OCI-LY7 (cell line): ENCODE measurements at regions not wholly inside any gene's neighbourhood (a gene's known extent, or its start where the extent isn't known, plus 50 kb on each side); places are given as distances from the start of the nearest gene placed in this dataset.
"Not testable (repeated sequence)": the region's sequence is repeated elsewhere in the genome, so short reads cannot be mapped to it uniquely, and the experiment has no call there.

ENCODE experiments used
- BruUV-seq: library from RNA; stranded (reverse); fragments of 400-500 nt; replicated peaks from 2 replicates; lab custom pipeline; 2021; lab: Mats Ljungman, UMichigan
- CTCF ChIA-PET: fragments of 300-600 bp; sonication (Branson Sonifier 250); formaldehyde crosslinking; loops from one replicate; lab custom pipeline; 2022; ENCODE audit warnings: antibody characterized with exemption; ENCODE audit not compliant: unreplicated experiment; lab: Charles Lee
- POLR2A ChIA-PET: fragments of 300-600 bp; sonication (Branson Sonifier 250); formaldehyde crosslinking; loops from one replicate; lab custom pipeline; 2022; ENCODE audit warnings: antibody characterized with exemption; lab: Charles Lee
- DNase-seq: peaks from one replicate; pipeline ENCODE4 v3.0.0-alpha.2; 2015; ENCODE audit warnings: low spot score
- H2AFZ ChIP-seq: fragments of 200-600 bp; sonication (generic), shearing (Covaris generic); 2 replicates; pipeline ENCODE4 v1.6.1; 2014; ENCODE audit warnings: mild to moderate bottlenecking, antibody characterized with exemption, low read length, moderate library complexity
- H3K27ac ChIP-seq: fragments of 200-600 bp; sonication (generic); 2 replicates; pipeline ENCODE4 v1.5.1; 2014; ENCODE audit warnings: mixed run types, low read depth, mild to moderate bottlenecking, moderate library complexity, low read length, inconsistent platforms; ENCODE audit not compliant: poor library complexity, severe bottlenecking
- H3K36me3 ChIP-seq: fragments of 200-600 bp; sonication (generic); 2 replicates; pipeline ENCODE4 v1.6.1; 2014; ENCODE audit warnings: mild to moderate bottlenecking, antibody characterized with exemption, low read length, moderate library complexity, mixed read lengths; ENCODE audit not compliant: insufficient read depth
- H3K4me1 ChIP-seq: fragments of 200-600 bp; sonication (generic); 2 replicates; pipeline ENCODE4 v1.5.1; 2014; ENCODE audit warnings: mild to moderate bottlenecking, low read length; ENCODE audit not compliant: insufficient read depth, poor library complexity, severe bottlenecking
- H3K4me2 ChIP-seq: fragments of 200-600 bp; sonication (generic); 2 replicates; pipeline ENCODE4 v1.6.1; 2014; ENCODE audit warnings: mild to moderate bottlenecking, low read length
- H3K4me3 ChIP-seq: fragments of 200-600 bp; sonication (generic); 2 replicates; pipeline ENCODE4 v1.5.1; 2014; ENCODE audit warnings: mild to moderate bottlenecking, low read depth, low read length; ENCODE audit not compliant: poor library complexity, severe bottlenecking
- H3K79me2 ChIP-seq: fragments of 200-600 bp; sonication (generic); 2 replicates; pipeline ENCODE4 v1.6.1; 2016; ENCODE audit warnings: low read depth, mild to moderate bottlenecking, low read length, moderate library complexity, mixed read lengths; ENCODE audit not compliant: insufficient read depth
- H3K9me2 ChIP-seq: fragments of 200-600 bp; sonication (generic); 2 replicates; pipeline ENCODE4 v1.6.1; 2016; ENCODE audit warnings: mild to moderate bottlenecking, low read length, mixed read lengths; ENCODE audit not compliant: insufficient read depth
- H3K9me3 ChIP-seq: fragments of 200-600 bp; sonication (generic); 2 replicates; pipeline ENCODE4 v1.6.1; 2014; ENCODE audit warnings: mild to moderate bottlenecking, mixed run types, low read length, mixed read lengths
- H4K20me1 ChIP-seq: fragments of 200-600 bp; sonication (generic); 2 replicates; pipeline ENCODE4 v1.6.1; 2014; ENCODE audit warnings: mild to moderate bottlenecking, antibody characterized with exemption, low read length, moderate library complexity, mixed read lengths; ENCODE audit not compliant: insufficient read depth
- EZH2phosphoT487 ChIP-seq: fragments of 200-600 bp; sonication (generic); IDR thresholded peaks from 2 replicates; pipeline ENCODE4 v1.6.1; 2018; ENCODE audit warnings: low read depth, borderline replicate concordance, mild to moderate bottlenecking, mixed run types, antibody characterized with exemption, low read length, moderate library complexity, mixed read lengths
- intact Hi-C: fragments of 100-400 bp; cut with micrococcal nuclease; formaldehyde crosslinking; loops from one replicate; pipeline ENCODE4 v1.10.0; 2022; ENCODE audit not compliant: unreplicated experiment
- TF ChIP-seq, protein P1 (sequence below): fragments of 200-600 bp; sonication (generic); conservative IDR thresholded peaks from 2 replicates; pipeline ENCODE4 v1.5.1; 2014; ENCODE audit warnings: mild to moderate bottlenecking, antibody characterized with exemption, low read length, moderate library complexity, mixed read lengths

DNA sequence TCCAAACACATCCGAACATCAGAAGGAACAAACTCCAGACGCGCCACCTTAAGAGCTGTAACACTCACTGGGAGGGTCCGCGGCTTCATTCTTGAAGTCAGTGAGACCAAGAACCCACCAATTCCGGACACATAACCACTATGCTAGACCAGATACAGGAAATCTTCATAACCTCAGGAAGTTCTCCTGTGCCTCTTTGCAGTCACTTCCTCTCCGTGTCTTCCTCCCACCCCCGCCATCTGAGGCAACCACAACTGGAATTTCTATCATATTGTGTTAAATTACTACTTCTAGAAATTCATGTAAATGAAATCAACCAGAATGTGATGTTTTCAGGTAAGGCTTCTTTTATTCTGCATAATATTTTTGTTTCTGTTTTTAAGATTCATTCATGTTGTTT lies 631.0 kb upstream of the NXPH2 start:
- Histone ChIP-seq H3K27ac (no peak overlapping the region), H3K4me2 (no peak overlapping the region), H3K9me2 (no peaks in the 10 kb centered on the region), H3K79me2 (no peaks in the 10 kb centered on the region), H3K9me3 (no peaks in the 10 kb centered on the region), H3K36me3 (no peaks in the 10 kb centered on the region), H3K4me3 (no peak overlapping the region), H4K20me1 (no peaks in the 10 kb centered on the region), H2AFZ (no peak overlapping the region), H3K4me1 (no peaks in the 10 kb centered on the region)
- no TSS peak for BruUV-seq
- TF ChIP-seq EZH2phosphoT487: no peak
- TF ChIP-seq, protein P1, sequence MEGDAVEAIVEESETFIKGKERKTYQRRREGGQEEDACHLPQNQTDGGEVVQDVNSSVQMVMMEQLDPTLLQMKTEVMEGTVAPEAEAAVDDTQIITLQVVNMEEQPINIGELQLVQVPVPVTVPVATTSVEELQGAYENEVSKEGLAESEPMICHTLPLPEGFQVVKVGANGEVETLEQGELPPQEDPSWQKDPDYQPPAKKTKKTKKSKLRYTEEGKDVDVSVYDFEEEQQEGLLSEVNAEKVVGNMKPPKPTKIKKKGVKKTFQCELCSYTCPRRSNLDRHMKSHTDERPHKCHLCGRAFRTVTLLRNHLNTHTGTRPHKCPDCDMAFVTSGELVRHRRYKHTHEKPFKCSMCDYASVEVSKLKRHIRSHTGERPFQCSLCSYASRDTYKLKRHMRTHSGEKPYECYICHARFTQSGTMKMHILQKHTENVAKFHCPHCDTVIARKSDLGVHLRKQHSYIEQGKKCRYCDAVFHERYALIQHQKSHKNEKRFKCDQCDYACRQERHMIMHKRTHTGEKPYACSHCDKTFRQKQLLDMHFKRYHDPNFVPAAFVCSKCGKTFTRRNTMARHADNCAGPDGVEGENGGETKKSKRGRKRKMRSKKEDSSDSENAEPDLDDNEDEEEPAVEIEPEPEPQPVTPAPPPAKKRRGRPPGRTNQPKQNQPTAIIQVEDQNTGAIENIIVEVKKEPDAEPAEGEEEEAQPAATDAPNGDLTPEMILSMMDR: no peak
- POLR2A ChIA-PET: no interaction called here
- no peak for DNase-seq
- intact Hi-C loops: no loop called here
- CTCF ChIA-PET: no interaction called here

DNA sequence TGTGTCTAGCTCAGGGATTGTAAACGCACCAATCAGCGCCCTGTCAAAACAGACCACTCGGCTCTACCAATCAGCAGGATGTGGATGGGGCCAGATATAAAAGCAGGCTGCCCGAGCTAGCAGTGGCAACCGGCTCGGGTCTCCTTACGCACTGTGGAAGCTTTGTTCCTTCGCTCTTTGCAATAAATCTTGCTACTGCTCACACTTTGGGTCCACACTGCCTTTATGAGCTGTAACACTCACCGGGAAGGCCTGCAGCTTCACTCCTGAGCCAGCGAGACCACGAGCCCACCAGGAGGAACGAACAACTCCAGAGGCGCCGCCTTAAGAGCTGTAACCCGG lies 630.6 kb upstream of the NXPH2 start:
- CTCF ChIA-PET, H4K20me1 ChIP-seq, H3K36me3 ChIP-seq, POLR2A ChIA-PET, H3K4me3 ChIP-seq, H3K79me2 ChIP-seq, H2AFZ ChIP-seq, intact Hi-C loops, DNase-seq, H3K4me2 ChIP-seq, H3K27ac ChIP-seq, H3K9me2 ChIP-seq, BruUV-seq, H3K9me3 ChIP-seq, H3K4me1 ChIP-seq: not testable (repeated sequence)

DNA sequence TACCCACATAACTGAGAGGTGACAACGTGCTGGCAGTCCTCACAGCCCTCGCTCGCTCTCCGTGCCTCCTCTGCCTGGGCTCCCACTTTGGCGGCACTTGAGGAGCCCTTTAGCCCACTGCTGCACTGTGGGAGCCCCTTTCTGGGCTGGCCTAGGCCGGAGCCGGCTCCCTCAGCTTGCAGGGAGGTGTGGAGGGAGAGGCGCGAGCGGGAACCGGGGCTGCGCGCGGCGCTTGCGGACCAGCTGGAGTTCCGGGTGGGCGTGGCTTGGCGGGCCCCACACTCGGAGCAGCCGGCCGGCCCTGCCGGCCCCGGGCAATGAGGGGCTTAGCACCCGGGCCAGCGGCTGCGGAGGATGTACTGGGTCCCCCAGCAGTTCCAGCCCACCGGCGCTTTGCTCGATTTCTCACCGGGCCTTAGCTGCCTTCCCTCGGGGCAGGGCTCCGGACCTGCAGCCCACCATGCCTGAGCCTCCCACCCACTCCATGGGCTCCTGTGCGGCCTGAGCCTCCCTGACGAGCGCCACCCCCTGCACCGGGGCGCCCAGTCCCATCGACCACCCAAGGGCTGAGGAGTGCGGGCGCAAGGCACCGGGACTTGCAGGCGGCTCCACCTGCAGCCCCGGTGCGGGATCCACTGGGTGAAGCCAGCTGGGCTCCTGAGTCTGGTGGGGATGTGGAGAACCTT lies 630.1 kb upstream of the NXPH2 start:
- H3K27ac ChIP-seq, H3K9me2 ChIP-seq, BruUV-seq, H2AFZ ChIP-seq, DNase-seq, H3K4me3 ChIP-seq, H3K79me2 ChIP-seq, intact Hi-C loops, POLR2A ChIA-PET, CTCF ChIA-PET, H3K36me3 ChIP-seq, H3K4me2 ChIP-seq, H3K9me3 ChIP-seq, H3K4me1 ChIP-seq, H4K20me1 ChIP-seq: not testable (repeated sequence)

DNA sequence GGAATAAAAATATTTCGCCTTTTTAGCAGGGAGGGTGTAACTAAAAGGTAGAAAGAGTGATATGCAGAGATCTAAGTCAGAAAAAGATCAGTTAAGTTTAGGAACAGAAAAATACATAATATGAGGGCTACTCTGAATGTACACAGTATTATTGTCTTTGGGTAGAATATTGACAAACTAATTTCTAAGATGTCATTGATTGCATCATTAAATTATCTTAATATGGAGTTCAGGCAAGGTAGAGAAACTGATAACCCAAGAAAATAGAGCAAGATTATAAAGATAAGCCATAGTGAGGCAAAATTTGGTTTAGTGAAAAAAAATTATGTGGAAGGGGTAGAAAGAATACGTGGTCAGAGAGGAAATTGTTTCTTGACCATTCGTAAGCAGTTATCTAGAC lies 629.0 kb upstream of the NXPH2 start:
- no peak for DNase-seq
- Histone ChIP-seq H3K27ac (no peak overlapping the region), H3K9me2 (no peaks in the 10 kb centered on the region), H3K4me2 (no peak overlapping the region), H3K4me1 (no peaks in the 10 kb centered on the region), H3K79me2 (no peaks in the 10 kb centered on the region), H3K36me3 (no peaks in the 10 kb centered on the region), H4K20me1 (no peaks in the 10 kb centered on the region), H2AFZ (no peak overlapping the region), H3K9me3 (no peaks in the 10 kb centered on the region), H3K4me3 (no peak overlapping the region)
- ChIA-PET CTCF (no interaction called here), POLR2A (no interaction called here)
- no TSS peak for BruUV-seq
- no peak for TF ChIP-seq EZH2phosphoT487
- TF ChIP-seq, protein P1: no peak
- intact Hi-C loops: no loop called here
